Uterus (tissue), 2 donors: ENCODE measurements at regions not wholly inside any gene's neighbourhood (a gene's known extent, or its start where the extent isn't known, plus 50 kb on each side); places are given as distances from the start of the nearest gene placed in this dataset.

Experiments
- CTCF ChIP-seq, 4 experiments: fragments of 200-600 bp in 2 of 4; fragments of 450-650 bp in 2 of 4; sonication (generic) in 2 of 4; IDR thresholded peaks; one replicate each; pipeline ENCODE4 v1.5.1; 2016 to 2019; ENCODE audit warnings: antibody characterized with exemption in 4 of 4, mild to moderate bottlenecking in 2 of 4, moderate library complexity in 1 of 4
- POLR2A ChIP-seq, 2 donors: fragments of 450-650 bp; IDR thresholded peaks; one replicate each; pipeline ENCODE4 v1.6.1; 2016; ENCODE audit warnings: antibody characterized with exemption in 2 of 2, mild to moderate bottlenecking in 1 of 2, moderate library complexity in 1 of 2

- no peak for TF ChIP-seq CTCF (IDR thresholded peaks at IDR 0.05)
- TF ChIP-seq POLR2A (IDR thresholded peaks at IDR 0.05) = no peak
Observed at GRCh38 chr22:27115410-27115809, 458.0 kb downstream of the MIAT start.
